Cardiac fibroblast (primary cell): ENCODE measurements at regions not wholly inside any gene's neighbourhood (a gene's known extent, or its start where the extent isn't known, plus 50 kb on each side); places are given as distances from the start of the nearest gene placed in this dataset.
"Not testable (repeated sequence)": the region's sequence is repeated elsewhere in the genome, so short reads cannot be mapped to it uniquely, and the experiment has no call there.

Experiments used
- DNase-seq, 2 donors: peaks; one replicate each; pipeline versions ENCODE4 v3.0.0 to v3.0.0-alpha.2; 2010; ENCODE audit warnings: low read depth in 2 of 2
- H3K4me3 ChIP-seq, 2 donors: replicated peaks in 1 of 2; 1 replicate in 1 of 2; 2 replicates in 1 of 2; pipeline ENCODE4 v1.5.1; 2011; ENCODE audit warnings: low read depth in 2 of 2, low read length in 2 of 2, mild to moderate bottlenecking in 2 of 2, moderate library complexity in 1 of 2
- TF ChIP-seq, protein P1 (sequence below): IDR thresholded peaks from one replicate; pipeline ENCODE4 v1.5.1; 2011; ENCODE audit warnings: low read depth, mild to moderate bottlenecking, low read length, inconsistent platforms

- TF ChIP-seq, protein P1, sequence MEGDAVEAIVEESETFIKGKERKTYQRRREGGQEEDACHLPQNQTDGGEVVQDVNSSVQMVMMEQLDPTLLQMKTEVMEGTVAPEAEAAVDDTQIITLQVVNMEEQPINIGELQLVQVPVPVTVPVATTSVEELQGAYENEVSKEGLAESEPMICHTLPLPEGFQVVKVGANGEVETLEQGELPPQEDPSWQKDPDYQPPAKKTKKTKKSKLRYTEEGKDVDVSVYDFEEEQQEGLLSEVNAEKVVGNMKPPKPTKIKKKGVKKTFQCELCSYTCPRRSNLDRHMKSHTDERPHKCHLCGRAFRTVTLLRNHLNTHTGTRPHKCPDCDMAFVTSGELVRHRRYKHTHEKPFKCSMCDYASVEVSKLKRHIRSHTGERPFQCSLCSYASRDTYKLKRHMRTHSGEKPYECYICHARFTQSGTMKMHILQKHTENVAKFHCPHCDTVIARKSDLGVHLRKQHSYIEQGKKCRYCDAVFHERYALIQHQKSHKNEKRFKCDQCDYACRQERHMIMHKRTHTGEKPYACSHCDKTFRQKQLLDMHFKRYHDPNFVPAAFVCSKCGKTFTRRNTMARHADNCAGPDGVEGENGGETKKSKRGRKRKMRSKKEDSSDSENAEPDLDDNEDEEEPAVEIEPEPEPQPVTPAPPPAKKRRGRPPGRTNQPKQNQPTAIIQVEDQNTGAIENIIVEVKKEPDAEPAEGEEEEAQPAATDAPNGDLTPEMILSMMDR = no peak
- H3K4me3 ChIP-seq = no peak overlapping the region
- no peak for DNase-seq
Measured at GRCh38 chr1:194644528-194644927, 1458.1 kb upstream of the B3GALT2 start.

- no peak for DNase-seq
Measured at GRCh38 chr1:194640322-194640721, 1453.9 kb upstream of the B3GALT2 start.

DNA sequence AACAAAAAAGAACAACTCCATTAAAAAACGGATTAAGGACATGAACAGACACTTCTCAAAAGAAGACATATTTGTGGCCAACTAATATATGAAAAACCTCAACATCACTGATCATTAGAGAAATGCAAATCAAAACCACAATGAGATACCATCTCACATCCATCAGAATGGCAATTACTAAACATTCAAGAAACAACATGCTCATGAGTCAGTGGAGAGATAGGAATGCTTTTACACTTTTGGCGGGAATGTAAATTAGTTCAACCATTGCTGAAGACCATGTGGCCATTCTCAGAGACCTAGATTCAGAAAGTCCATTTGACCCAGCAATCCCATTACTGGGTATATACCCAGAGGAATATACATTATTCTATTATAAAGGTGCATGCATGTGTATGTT is 1442.6 kb upstream of the B3GALT2 start:
- TF ChIP-seq, protein P1 = no peak
- no peak overlapping the region for H3K4me3 ChIP-seq
- DNase-seq = no peak

More at GRCh38 chr1:194640322-194640721, 1453.9 kb upstream of the B3GALT2 start:
- TF ChIP-seq, protein P1 = no peak
- H3K4me3 ChIP-seq = no peak overlapping the region

DNA sequence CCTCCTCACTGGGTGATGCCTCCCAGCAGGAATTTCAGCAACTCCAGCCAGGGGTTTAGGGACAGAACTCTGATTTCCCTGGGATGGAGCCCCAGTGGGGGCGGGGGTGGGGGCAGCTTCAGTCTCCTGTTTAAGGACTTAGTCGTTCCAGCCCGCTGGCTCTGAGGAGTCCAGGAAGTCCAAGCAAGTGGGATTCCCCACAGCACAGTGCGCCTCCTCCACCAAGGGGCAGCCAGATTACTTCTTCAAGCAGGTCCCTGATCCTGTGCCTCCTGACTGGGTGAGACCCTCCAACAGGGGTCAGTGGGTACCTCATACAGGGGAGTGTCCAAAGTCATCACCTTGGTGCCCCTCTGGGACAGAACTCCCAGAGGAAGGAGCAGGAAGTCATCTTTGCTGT is 1438.4 kb upstream of the B3GALT2 start:
- H3K4me3 ChIP-seq = no peak overlapping the region
- TF ChIP-seq, protein P1 = no peak
- DNase-seq = no peak

- TF ChIP-seq, protein P1 = no peak
Measured at GRCh38 chr1:194618101-194618500, 1431.7 kb upstream of the B3GALT2 start.

DNA sequence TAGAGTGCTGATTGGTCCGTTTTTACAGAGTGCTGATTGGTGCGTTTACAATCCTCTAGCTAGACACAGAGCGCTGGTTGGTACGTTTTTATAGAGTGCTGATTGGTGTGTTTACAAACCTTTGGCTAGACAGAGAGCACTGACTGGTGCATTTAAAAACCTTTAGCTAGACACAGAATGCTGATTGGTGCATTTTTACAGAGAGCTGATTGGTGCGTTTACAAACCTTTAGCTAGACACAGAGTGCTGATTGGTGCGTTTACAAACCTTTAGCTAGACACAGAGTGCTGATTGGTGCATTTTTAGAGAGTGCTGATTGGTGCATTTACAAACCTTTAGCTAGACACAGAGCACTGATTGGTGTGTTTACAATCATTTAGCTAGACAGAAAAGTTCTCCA is 1430.9 kb upstream of the B3GALT2 start:
- H3K4me3 ChIP-seq, DNase-seq: not testable (repeated sequence)

More at GRCh38 chr1:194618101-194618500, 1431.7 kb upstream of the B3GALT2 start:
- H3K4me3 ChIP-seq = no peak overlapping the region
- no peak for DNase-seq

DNA sequence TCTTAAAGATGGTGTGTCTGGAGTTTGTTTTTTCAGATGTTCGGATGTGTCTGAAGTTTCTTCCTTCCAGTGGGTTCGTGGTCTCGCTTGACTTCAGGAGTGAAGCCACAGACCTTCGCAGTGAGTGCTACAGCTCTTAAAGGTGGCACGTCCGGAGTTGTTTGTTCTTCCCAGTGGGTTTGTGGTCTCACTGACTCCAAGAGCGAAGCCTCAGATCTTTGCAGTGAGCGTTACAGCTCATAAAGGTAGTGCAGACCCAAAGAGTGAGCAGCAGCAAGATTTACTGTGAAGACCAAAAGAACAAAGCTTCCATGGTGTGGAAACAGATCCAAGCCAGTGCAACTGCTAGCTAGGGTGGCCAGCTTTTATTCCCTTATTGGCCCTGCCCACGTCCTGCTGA is 1430.4 kb upstream of the B3GALT2 start:
- TF ChIP-seq, protein P1 = no peak
- no peak for DNase-seq
- no peak overlapping the region for H3K4me3 ChIP-seq

DNA sequence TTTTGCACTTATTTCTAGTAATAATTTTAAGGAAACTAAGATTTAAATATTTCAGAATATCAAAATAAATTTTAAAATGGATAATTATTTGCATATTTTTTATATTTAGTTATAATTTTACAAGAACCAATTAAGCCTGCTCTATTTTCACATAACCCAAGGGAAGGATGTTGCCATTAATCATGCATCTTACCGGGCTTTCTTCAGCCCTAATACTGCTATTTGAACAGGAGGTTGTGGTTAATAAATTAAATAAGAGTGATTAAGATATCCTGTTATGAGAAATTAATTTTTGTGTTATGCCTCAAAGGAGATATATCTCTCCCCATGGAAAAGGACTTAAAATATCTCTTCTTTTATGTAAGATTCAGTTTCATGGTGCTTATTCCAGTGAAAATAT is 1415.8 kb upstream of the B3GALT2 start:
- H3K4me3 ChIP-seq = no peak overlapping the region
- TF ChIP-seq, protein P1 = no peak
- DNase-seq = no peak
